ENCODE measurements at regions not wholly inside any gene's neighbourhood (a gene's known extent, or its start where the extent isn't known, plus 50 kb on each side); places are given as distances from the start of the nearest gene placed in this dataset.

DNA sequence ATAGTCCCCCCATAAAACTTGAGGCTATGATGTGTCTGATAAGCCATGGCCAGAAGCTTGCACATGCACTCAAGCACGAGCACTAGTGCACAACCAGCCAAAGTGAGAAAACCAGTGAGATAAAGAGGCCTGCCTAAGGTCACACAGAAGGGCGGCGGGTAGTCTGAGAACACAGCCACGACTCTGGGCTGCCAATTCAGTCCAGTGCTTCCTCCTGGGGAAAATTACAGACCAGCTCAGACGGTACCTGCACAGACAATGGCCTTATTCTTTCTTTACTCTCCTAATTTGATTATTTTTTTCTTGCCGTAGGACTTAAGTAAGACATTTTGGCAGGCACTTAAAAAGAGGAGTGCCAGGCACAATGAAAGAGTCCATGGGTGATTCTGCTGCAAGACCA, 533.2 kb upstream of the FAT1 start:
- TF ChIP-seq, protein P1, sequence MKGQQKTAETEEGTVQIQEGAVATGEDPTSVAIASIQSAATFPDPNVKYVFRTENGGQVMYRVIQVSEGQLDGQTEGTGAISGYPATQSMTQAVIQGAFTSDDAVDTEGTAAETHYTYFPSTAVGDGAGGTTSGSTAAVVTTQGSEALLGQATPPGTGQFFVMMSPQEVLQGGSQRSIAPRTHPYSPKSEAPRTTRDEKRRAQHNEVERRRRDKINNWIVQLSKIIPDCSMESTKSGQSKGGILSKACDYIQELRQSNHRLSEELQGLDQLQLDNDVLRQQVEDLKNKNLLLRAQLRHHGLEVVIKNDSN (IDR thresholded peaks at IDR 0.05), result no peak
- TF ChIP-seq CEBPB (IDR thresholded peaks at IDR 0.05) (no peak), EP300 (IDR thresholded peaks at IDR 0.05; ENCODE audit: borderline replicate concordance) (no peak), YY1 (IDR thresholded peaks at IDR 0.05; ENCODE audit: low read depth) (no peak), TAF1 (IDR thresholded peaks at IDR 0.05; ENCODE audit: low read depth) (no peak)
- TF ChIP-seq, protein P2, sequence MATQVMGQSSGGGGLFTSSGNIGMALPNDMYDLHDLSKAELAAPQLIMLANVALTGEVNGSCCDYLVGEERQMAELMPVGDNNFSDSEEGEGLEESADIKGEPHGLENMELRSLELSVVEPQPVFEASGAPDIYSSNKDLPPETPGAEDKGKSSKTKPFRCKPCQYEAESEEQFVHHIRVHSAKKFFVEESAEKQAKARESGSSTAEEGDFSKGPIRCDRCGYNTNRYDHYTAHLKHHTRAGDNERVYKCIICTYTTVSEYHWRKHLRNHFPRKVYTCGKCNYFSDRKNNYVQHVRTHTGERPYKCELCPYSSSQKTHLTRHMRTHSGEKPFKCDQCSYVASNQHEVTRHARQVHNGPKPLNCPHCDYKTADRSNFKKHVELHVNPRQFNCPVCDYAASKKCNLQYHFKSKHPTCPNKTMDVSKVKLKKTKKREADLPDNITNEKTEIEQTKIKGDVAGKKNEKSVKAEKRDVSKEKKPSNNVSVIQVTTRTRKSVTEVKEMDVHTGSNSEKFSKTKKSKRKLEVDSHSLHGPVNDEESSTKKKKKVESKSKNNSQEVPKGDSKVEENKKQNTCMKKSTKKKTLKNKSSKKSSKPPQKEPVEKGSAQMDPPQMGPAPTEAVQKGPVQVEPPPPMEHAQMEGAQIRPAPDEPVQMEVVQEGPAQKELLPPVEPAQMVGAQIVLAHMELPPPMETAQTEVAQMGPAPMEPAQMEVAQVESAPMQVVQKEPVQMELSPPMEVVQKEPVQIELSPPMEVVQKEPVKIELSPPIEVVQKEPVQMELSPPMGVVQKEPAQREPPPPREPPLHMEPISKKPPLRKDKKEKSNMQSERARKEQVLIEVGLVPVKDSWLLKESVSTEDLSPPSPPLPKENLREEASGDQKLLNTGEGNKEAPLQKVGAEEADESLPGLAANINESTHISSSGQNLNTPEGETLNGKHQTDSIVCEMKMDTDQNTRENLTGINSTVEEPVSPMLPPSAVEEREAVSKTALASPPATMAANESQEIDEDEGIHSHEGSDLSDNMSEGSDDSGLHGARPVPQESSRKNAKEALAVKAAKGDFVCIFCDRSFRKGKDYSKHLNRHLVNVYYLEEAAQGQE (IDR thresholded peaks at IDR 0.05; ENCODE audit: low read depth), result no peak

Measured in Ishikawa (cell line).